Parathyroid adenoma (tissue), 2 donors: ENCODE measurements at regions not wholly inside any gene's neighbourhood (a gene's known extent, or its start where the extent isn't known, plus 50 kb on each side); places are given as distances from the start of the nearest gene placed in this dataset.

ENCODE experiments used
- H2AFZ ChIP-seq: fragments of 300-600 bp; sonication (generic); one replicate; pipeline ENCODE4 v1.7.0; 2017; ENCODE audit warnings: antibody characterized with exemption, mild to moderate bottlenecking
- H3K27ac ChIP-seq: fragments of 300-600 bp; sonication (generic); one replicate; pipeline ENCODE4 v1.7.0; 2017
- H3K27me3 ChIP-seq: fragments of 300-600 bp; sonication (generic); one replicate; pipeline ENCODE4 v1.7.0; 2017; ENCODE audit warnings: low read length; ENCODE audit not compliant: control insufficient read depth, insufficient read depth
- H3K36me3 ChIP-seq: fragments of 300-600 bp; sonication (generic); one replicate; pipeline ENCODE4 v1.7.0; 2017; ENCODE audit warnings: low read length; ENCODE audit not compliant: control insufficient read depth, insufficient read depth
- H3K4me1 ChIP-seq: fragments of 300-600 bp; sonication (generic); one replicate; pipeline ENCODE4 v1.7.0; 2017; ENCODE audit warnings: control low read depth
- H3K4me2 ChIP-seq: fragments of 300-600 bp; sonication (generic); one replicate; pipeline ENCODE4 v1.7.0; 2017; ENCODE audit warnings: low read length
- H3K4me3 ChIP-seq: fragments of 300-600 bp; sonication (generic); one replicate; pipeline ENCODE4 v1.7.0; 2017; ENCODE audit warnings: low read depth, low read length
- H3K79me2 ChIP-seq: fragments of 300-600 bp; sonication (generic); one replicate; pipeline ENCODE4 v1.7.0; 2017; ENCODE audit warnings: control low read depth
- H3K9ac ChIP-seq: fragments of 300-600 bp; sonication (generic); one replicate; pipeline ENCODE4 v1.7.0; 2017; ENCODE audit warnings: mild to moderate bottlenecking
- H3K9me3 ChIP-seq: fragments of 300-600 bp; sonication (generic); one replicate; pipeline ENCODE4 v1.7.0; 2017; ENCODE audit warnings: low read length; ENCODE audit not compliant: control insufficient read depth
- TF ChIP-seq, protein P1 (sequence below): fragments of 300-600 bp; sonication (generic); IDR thresholded peaks from one replicate; pipeline ENCODE4 v1.7.0; 2017; ENCODE audit warnings: antibody characterized with exemption, mild to moderate bottlenecking
- donor health status: primary hyperparathyroidism.

GRCh38 chr6:43981363-43981990 lies 145.8 kb downstream of the MRPL14 start:
- H2AFZ ChIP-seq = no peak overlapping the region
- no peak overlapping the region for H3K9ac ChIP-seq
- no peaks in the 10 kb centered on the region for H3K36me3 ChIP-seq
- TF ChIP-seq, protein P1, sequence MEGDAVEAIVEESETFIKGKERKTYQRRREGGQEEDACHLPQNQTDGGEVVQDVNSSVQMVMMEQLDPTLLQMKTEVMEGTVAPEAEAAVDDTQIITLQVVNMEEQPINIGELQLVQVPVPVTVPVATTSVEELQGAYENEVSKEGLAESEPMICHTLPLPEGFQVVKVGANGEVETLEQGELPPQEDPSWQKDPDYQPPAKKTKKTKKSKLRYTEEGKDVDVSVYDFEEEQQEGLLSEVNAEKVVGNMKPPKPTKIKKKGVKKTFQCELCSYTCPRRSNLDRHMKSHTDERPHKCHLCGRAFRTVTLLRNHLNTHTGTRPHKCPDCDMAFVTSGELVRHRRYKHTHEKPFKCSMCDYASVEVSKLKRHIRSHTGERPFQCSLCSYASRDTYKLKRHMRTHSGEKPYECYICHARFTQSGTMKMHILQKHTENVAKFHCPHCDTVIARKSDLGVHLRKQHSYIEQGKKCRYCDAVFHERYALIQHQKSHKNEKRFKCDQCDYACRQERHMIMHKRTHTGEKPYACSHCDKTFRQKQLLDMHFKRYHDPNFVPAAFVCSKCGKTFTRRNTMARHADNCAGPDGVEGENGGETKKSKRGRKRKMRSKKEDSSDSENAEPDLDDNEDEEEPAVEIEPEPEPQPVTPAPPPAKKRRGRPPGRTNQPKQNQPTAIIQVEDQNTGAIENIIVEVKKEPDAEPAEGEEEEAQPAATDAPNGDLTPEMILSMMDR = no peak
- H3K9me3 ChIP-seq = no peaks in the 10 kb centered on the region
- H3K79me2 ChIP-seq = no peaks in the 10 kb centered on the region
- no peak overlapping the region for H3K27ac ChIP-seq
- H3K4me3 ChIP-seq = no peak overlapping the region
- H3K27me3 ChIP-seq = no peaks in the 10 kb centered on the region
- H3K4me1 ChIP-seq = no peaks in the 10 kb centered on the region
- H3K4me2 ChIP-seq = no peak overlapping the region

DNA sequence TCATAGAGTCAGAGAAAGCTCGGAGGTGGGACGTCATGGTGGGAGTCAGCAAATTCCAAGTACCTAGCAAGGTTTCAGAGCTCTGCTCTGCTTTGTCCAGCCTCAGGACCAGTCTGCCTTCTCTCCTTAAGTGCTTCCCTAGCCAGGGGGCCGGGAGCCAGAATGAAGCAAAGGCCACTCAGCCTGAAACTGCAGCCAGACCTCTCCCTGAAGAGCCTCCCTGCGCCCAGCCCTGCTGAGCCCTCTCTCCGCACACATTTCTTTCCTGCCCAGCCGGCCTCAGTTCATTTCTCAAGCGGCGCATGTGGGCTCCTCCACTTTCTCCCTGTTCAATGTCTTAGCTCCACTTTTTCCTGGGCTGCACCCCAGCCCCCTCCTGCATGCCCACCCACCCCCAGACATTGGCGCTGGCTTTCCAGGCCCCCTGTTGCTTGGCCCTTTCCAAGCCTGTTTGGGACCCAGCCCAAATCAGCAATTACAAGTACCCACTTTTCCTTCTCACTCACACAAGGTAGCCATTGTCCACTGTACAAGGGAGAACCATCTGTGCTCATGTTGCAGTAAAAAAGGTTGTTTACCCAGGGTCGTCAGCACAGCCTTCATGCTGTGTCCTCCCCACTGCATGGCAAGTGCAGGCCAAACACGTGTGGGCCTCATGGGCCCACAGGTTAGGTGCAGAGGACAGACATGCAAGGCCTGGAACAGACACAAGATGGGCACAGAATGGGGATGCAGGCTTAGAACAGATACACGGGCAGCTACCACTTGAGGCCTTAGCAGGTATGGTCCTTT lies 147.1 kb downstream of the MRPL14 start:
- H3K79me2 ChIP-seq = no peaks in the 10 kb centered on the region
- no peak overlapping the region for H3K4me3 ChIP-seq
- no peak overlapping the region for H3K27ac ChIP-seq
- H3K36me3 ChIP-seq = no peaks in the 10 kb centered on the region
- no peak overlapping the region for H2AFZ ChIP-seq
- TF ChIP-seq, protein P1 = no peak
- H3K9ac ChIP-seq = no peak overlapping the region
- no peak overlapping the region for H3K4me2 ChIP-seq
- H3K9me3 ChIP-seq = no peaks in the 10 kb centered on the region
- H3K4me1 ChIP-seq = no peaks in the 10 kb centered on the region
- no peaks in the 10 kb centered on the region for H3K27me3 ChIP-seq

DNA sequence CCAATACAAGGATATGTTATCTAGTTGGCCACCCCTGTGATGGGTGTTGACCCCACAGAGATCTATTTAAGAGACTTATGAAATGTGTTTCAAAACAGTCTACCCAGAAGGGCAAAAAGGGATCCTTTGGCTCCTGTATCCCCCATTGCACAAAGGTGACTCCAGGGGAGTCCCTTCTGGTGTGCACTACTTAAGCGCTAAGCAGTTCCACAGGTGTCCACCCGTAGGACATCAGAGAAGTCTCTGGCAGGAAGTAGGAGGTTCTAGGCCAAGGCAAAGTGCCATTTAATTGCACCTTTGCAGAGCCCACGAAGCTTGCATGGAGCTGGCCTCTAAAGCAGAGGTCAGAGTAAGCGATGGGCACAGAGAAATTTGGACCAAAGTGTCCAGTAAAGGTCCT lies 147.7 kb downstream of the MRPL14 start:
- H3K4me1 ChIP-seq = no peaks in the 10 kb centered on the region
- H3K36me3 ChIP-seq = no peaks in the 10 kb centered on the region
- no peaks in the 10 kb centered on the region for H3K79me2 ChIP-seq
- H3K9me3 ChIP-seq = no peaks in the 10 kb centered on the region
- H3K27ac ChIP-seq = no peak overlapping the region
- H3K4me3 ChIP-seq = no peak overlapping the region
- no peak overlapping the region for H3K4me2 ChIP-seq
- H2AFZ ChIP-seq = no peak overlapping the region
- H3K27me3 ChIP-seq = no peaks in the 10 kb centered on the region
- H3K9ac ChIP-seq = no peak overlapping the region
- TF ChIP-seq, protein P1 = no peak

DNA sequence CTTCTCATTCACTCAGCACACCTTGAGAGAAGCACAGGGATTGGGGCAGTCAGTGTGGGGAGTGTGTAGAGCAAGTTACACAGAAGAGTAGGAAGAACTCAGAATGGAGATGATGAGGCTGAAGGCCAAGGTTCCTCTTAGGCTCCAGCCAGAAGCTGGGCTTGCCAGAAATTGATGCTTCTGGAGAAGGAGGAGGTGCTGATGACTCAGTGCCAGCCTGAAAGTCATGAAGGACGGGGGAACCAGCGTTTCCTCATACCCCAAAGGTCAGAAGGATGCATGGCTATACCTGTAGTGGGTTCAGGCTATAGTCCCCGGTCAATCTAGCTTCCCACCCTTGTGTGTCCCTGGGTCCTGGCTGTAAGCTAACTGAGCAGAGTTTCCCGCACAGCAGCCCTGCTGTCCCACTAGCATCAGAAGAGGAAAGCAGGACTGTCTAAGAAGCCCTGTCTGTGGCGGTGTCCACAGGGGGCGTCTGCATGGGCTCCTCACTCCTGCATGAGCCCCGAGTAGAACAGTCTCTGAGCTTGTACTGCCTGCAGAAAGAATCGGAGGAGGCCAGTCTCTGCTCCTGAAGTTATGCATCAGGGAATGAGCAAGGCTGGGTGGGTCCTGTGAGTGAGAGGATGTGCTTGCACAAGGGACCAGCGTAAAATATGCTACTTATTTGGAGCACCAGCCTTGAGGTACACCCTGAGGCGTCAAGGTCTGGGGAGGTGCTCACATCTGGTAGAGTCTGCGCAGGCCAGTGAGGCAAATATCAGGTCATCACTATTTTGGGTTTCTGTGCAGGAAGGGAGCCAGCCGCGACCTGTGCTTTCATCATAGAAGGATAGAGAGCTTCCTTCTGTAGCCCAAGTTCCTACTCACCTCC lies 148.5 kb downstream of the MRPL14 start:
- TF ChIP-seq, protein P1 = no peak
- H3K36me3 ChIP-seq = no peaks in the 10 kb centered on the region
- H3K79me2 ChIP-seq = no peaks in the 10 kb centered on the region
- H3K9ac ChIP-seq = no peak overlapping the region
- no peaks in the 10 kb centered on the region for H3K27me3 ChIP-seq
- no peak overlapping the region for H2AFZ ChIP-seq
- H3K4me1 ChIP-seq = no peaks in the 10 kb centered on the region
- no peak overlapping the region for H3K4me2 ChIP-seq
- H3K27ac ChIP-seq = no peak overlapping the region
- H3K9me3 ChIP-seq = no peaks in the 10 kb centered on the region
- H3K4me3 ChIP-seq = no peak overlapping the region
